ENCODE measurements at regions not wholly inside any gene's neighbourhood (a gene's known extent, or its start where the extent isn't known, plus 50 kb on each side); places are given as distances from the start of the nearest gene placed in this dataset.

GRCh38 chr16:51426276-51426675 lies 275.2 kb upstream of the SALL1 start (continued):
- TF ChIP-seq ZNF841 (CRISPR knock-in tag; IDR thresholded peaks at IDR 0.05; ENCODE audit: borderline replicate concordance) (no peak), ZNF367 (CRISPR knock-in tag; IDR thresholded peaks at IDR 0.05; ENCODE audit: borderline replicate concordance) (no peak)

DNA sequence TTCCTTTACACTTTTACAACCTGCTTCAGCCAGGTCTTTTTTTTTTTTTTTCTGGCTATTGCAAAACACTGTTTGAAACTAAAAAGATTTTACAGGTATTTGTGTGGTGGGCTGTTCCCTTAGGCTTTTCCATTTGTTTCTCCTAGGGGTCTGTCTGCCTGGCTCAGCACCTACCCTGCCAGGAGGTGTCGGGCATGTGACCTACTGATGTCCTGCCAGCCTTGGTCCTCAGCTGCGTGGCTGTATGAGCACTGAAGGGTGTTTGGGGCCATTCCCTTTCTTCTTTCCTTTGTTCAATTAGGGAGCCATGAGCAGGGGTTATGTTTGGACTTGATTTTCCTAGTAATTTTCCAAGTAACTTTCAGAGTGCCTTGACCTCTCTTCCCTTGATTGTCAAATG lies 269.2 kb upstream of the SALL1 start:
- Histone ChIP-seq H3K4me2 (ENCODE audit: low read depth, low read length) (no peak overlapping the region), H2AFZ (ENCODE audit: low read length) (no peak overlapping the region), H3K79me2 (ENCODE audit: insufficient read depth, low read length) (no peaks in the 10 kb centered on the region), H3K9ac (ENCODE audit: insufficient read depth, low read depth, low read length) (no peak overlapping the region), H3K27me3 (ENCODE audit: control insufficient read depth in 1 of 2, insufficient read depth in 2 of 2, low read length in 2 of 2) (peaks cover 0 to 13% of the 10 kb centered on the region in 2 experiments; a peak in 3 of 5 replicates), H3K27ac (ENCODE audit: extremely low read length, insufficient read depth, low read length) (no peak overlapping the region), H3K4me1 (ENCODE audit: insufficient read depth, low read length) (no peaks in the 10 kb centered on the region), H4K20me1 (ENCODE audit: insufficient read depth, low read length) (no peaks in the 10 kb centered on the region), H3K9me3 (ENCODE audit: low read length) (no peaks in the 10 kb centered on the region), H3K4me3 (replicated peaks in 1 of 3; ENCODE audit: insufficient read depth in 1 of 3, low read depth in 2 of 3, low read length in 3 of 3) (no peak overlapping the region), H3K36me3 (replicated peaks in 1 of 2; ENCODE audit: control insufficient read depth in 1 of 2, insufficient read depth in 2 of 2, low read length in 2 of 2) (no peaks in the 10 kb centered on the region)
- intact Hi-C loops (cut with micrococcal nuclease; ENCODE audit: unreplicated experiment): no loop called here
- no peak for DNase-seq (ENCODE audit: low spot score)
- in situ Hi-C loops (cut with HindIII; ENCODE audit: extremely low pct_ligation_motif_present, low pct_unique_long_range_greater_than_20kb): no loop called here
- 5% methylated on average over 2 of the region's 2 CpGs for WGBS (ENCODE audit: low lambda C conversion rate)
- BruUV-seq (replicated peaks): no TSS peak
- ChIA-PET POLR2A (no interaction called here), CTCF (ENCODE audit: low intra/inter-chr PET ratio, low total read pairs) (no interaction called here)
- no peak for ATAC-seq
- FAIRE-seq: no peak
- no peak for TF ChIP-seq PRDM15 (CRISPR knock-in tag; IDR thresholded peaks at IDR 0.05)
- no peak for TF ChIP-seq TFDP2 (CRISPR knock-in tag; IDR thresholded peaks at IDR 0.05)
- TF ChIP-seq ZNF672 (CRISPR knock-in tag; IDR thresholded peaks at IDR 0.05): no peak
- no peak for TF ChIP-seq PRDM4 (CRISPR knock-in tag; IDR thresholded peaks at IDR 0.05; ENCODE audit: borderline replicate concordance)
- TF ChIP-seq CREB1 (IDR thresholded peaks at IDR 0.05): no peak
- TF ChIP-seq CREB1 (CRISPR knock-in tag; IDR thresholded peaks at IDR 0.05): no peak
- no peak for TF ChIP-seq ZNF83 (CRISPR knock-in tag; IDR thresholded peaks at IDR 0.05; ENCODE audit: borderline replicate concordance)
- no peak for TF ChIP-seq ZFP36L1 (CRISPR knock-in tag; IDR thresholded peaks at IDR 0.05)
- TF ChIP-seq CENPT (CRISPR knock-in tag; IDR thresholded peaks at IDR 0.05; ENCODE audit: low read depth): no peak
- no peak for TF ChIP-seq MLLT10 (CRISPR knock-in tag; IDR thresholded peaks at IDR 0.05)
- no peak for TF ChIP-seq ZNF557 (CRISPR knock-in tag; IDR thresholded peaks at IDR 0.05)
- TF ChIP-seq, protein P1, sequence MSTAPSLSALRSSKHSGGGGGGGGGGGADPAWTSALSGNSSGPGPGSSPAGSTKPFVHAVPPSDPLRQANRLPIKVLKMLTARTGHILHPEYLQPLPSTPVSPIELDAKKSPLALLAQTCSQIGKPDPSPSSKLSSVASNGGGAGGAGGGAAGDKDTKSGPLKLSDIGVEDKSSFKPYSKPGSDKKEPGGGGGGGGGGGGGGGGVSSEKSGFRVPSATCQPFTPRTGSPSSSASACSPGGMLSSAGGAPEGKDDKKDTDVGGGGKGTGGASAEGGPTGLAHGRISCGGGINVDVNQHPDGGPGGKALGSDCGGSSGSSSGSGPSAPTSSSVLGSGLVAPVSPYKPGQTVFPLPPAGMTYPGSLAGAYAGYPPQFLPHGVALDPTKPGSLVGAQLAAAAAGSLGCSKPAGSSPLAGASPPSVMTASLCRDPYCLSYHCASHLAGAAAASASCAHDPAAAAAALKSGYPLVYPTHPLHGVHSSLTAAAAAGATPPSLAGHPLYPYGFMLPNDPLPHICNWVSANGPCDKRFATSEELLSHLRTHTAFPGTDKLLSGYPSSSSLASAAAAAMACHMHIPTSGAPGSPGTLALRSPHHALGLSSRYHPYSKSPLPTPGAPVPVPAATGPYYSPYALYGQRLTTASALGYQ (CRISPR knock-in tag; IDR thresholded peaks at IDR 0.05): no peak
- no peak for TF ChIP-seq NR2C2 (CRISPR knock-in tag; IDR thresholded peaks at IDR 0.05; ENCODE audit: borderline replicate concordance)
- TF ChIP-seq TOPORS (CRISPR knock-in tag; IDR thresholded peaks at IDR 0.05): no peak
